H4 (cell line): ENCODE measurements at regions not wholly inside any gene's neighbourhood (a gene's known extent, or its start where the extent isn't known, plus 50 kb on each side); places are given as distances from the start of the nearest gene placed in this dataset.

Experiments used
- DNase-seq: peaks from one replicate; pipeline ENCODE4 v3.0.0-alpha.2; 2015; ENCODE audit warnings: low spot score

- DNase-seq, result no peak
Measured at GRCh38 chr7:18200855-18201254, 173.2 kb upstream of the PRPS1L1 start.

GRCh38 chr7:18201350-18201749, 173.7 kb upstream of the PRPS1L1 start:
- DNase-seq, result no peak

- DNase-seq, result no peak
Measured at GRCh38 chr7:18202315-18203045, 174.8 kb upstream of the PRPS1L1 start.

GRCh38 chr7:18206331-18206730, 178.7 kb upstream of the PRPS1L1 start:
- DNase-seq, result peak; percentile 77

GRCh38 chr7:18208921-18209320, 181.3 kb upstream of the PRPS1L1 start:
- DNase-seq, result no peak

- no peak for DNase-seq
Measured at GRCh38 chr7:18210377-18210776, 182.7 kb upstream of the PRPS1L1 start.

- DNase-seq, result no peak
Measured at GRCh38 chr7:18210788-18211187, 183.1 kb upstream of the PRPS1L1 start.

- no peak for DNase-seq
Measured at GRCh38 chr7:18212308-18212707, 184.7 kb upstream of the PRPS1L1 start.

GRCh38 chr7:18212758-18213157, 185.1 kb upstream of the PRPS1L1 start:
- peak; percentile 34 for DNase-seq

GRCh38 chr7:18213652-18214051, 186.0 kb upstream of the PRPS1L1 start:
- no peak for DNase-seq

GRCh38 chr7:18216270-18216669, 188.6 kb upstream of the PRPS1L1 start:
- no peak for DNase-seq

GRCh38 chr7:18221377-18222293, 194.0 kb upstream of the PRPS1L1 start:
- DNase-seq, result no peak

GRCh38 chr7:18222636-18223035, 195.0 kb upstream of the PRPS1L1 start:
- no peak for DNase-seq

- no peak for DNase-seq
Measured at GRCh38 chr7:18224138-18224537, 196.5 kb upstream of the PRPS1L1 start.

GRCh38 chr7:18225067-18225466, 197.4 kb upstream of the PRPS1L1 start:
- DNase-seq, result no peak

GRCh38 chr7:18226598-18226997, 199.0 kb upstream of the PRPS1L1 start:
- no peak for DNase-seq

GRCh38 chr7:18228686-18229085, 201.0 kb upstream of the PRPS1L1 start:
- DNase-seq, result no peak

GRCh38 chr7:18230271-18230670, 202.6 kb upstream of the PRPS1L1 start:
- DNase-seq, result no peak

GRCh38 chr7:18231854-18232253, 204.2 kb upstream of the PRPS1L1 start:
- DNase-seq, result no peak

GRCh38 chr7:18234519-18234918, 206.9 kb upstream of the PRPS1L1 start:
- no peak for DNase-seq

GRCh38 chr7:18235819-18236218, 208.2 kb upstream of the PRPS1L1 start:
- no peak for DNase-seq

GRCh38 chr7:18239212-18239611, 211.6 kb upstream of the PRPS1L1 start:
- no peak for DNase-seq
